HCT116 (cell line): ENCODE measurements at regions not wholly inside any gene's neighbourhood (a gene's known extent, or its start where the extent isn't known, plus 50 kb on each side); places are given as distances from the start of the nearest gene placed in this dataset.

Experiments used
- ATAC-seq: fragments of 200-7000 bp; cut with Tn5 transposase; 2 replicates; pipeline ENCODE4 v1.9.1; 2020; ENCODE audit warnings: mild to moderate bottlenecking, moderate library complexity
- BruUV-seq: library from RNA; stranded (reverse); fragments of 400-500 nt; replicated peaks from 2 replicates; lab custom pipeline; 2021; lab: Mats Ljungman, UMichigan
- CTCF ChIA-PET: fragments of 300-600 bp; sonication (Branson Sonifier 250); formaldehyde crosslinking; loops from one replicate; lab custom pipeline; 2021; ENCODE audit warnings: antibody characterized with exemption; lab: Charles Lee
- POLR2A ChIA-PET: fragments of 300-600, 350-600 bp; sonication (Branson Sonifier 250); formaldehyde crosslinking; loops from one replicate; lab custom pipeline; 2021; ENCODE audit warnings: antibody characterized with exemption; lab: Charles Lee
- RAD21 ChIA-PET, 2 experiments: fragments of 300-600 bp; sonication (Branson Sonifier 250); formaldehyde crosslinking; loops; one replicate each; lab custom pipeline; 2023; ENCODE audit warnings: low total read pairs in 2 of 2; ENCODE audit not compliant: uncharacterized antibody in 2 of 2, unreplicated experiment in 2 of 2, low non-redundant PET in 1 of 2; lab: Charles Lee
- DNase-seq: peaks from one replicate; pipeline ENCODE4 v3.0.0-alpha.2; 2010; ENCODE audit warnings: low read depth, low spot score
- H2AFZ ChIP-seq: fragments of 200-600 bp; shearing (Covaris generic), sonication (generic); 2 replicates; pipeline ENCODE4 v1.6.1; 2017; ENCODE audit warnings: low read depth, mixed run types, mixed read lengths, antibody characterized with exemption, low read length; ENCODE audit not compliant: poor library complexity, severe bottlenecking
- H3K27ac ChIP-seq: 2 replicates; pipeline ENCODE4 v1.5.1; 2012; ENCODE audit warnings: low read depth, low read length
- H3K27me3 ChIP-seq: fragments of 200-600 bp; sonication (generic); 2 replicates; pipeline ENCODE4 v1.6.1; 2016; ENCODE audit warnings: mixed run types, low read length, mixed read lengths; ENCODE audit not compliant: insufficient read depth
- H3K36me3 ChIP-seq, 2 experiments: fragments of 200-500 bp in 1 of 2; fragments of 200-600 bp in 1 of 2; sonication (Bioruptor generic) in 1 of 2; sonication (generic) in 1 of 2; 2 replicates each; pipeline versions ENCODE4 v1.5.1 to v1.6.1; 2014 to 2016; ENCODE audit warnings: low read length in 2 of 2, inconsistent platforms in 1 of 2, mixed read lengths in 1 of 2, mixed run types in 1 of 2; ENCODE audit not compliant: insufficient read depth in 2 of 2, control insufficient read depth in 1 of 2
- H3K4me1 ChIP-seq, 2 experiments: fragments of 200-600 bp in 1 of 2; sonication (generic) in 1 of 2; 2 replicates each; pipeline versions ENCODE4 v1.5.1 to v1.6.1; 2012 to 2017; ENCODE audit warnings: low read length in 2 of 2, inconsistent platforms in 1 of 2, mild to moderate bottlenecking in 1 of 2, mixed read lengths in 1 of 2, mixed run types in 1 of 2, moderate library complexity in 1 of 2; ENCODE audit not compliant: insufficient read depth in 2 of 2, control insufficient read depth in 1 of 2
- H3K4me2 ChIP-seq: fragments of 200-600 bp; sonication (generic); 2 replicates; pipeline ENCODE4 v1.6.1; 2017; ENCODE audit warnings: mixed run types, low read length, mixed read lengths
- H3K4me3 ChIP-seq, 2 experiments: fragments of 200-600 bp in 1 of 2; sonication (generic) in 1 of 2; replicated peaks in 1 of 2; 2 replicates each; pipeline ENCODE4 v1.5.1; 2011 to 2016; ENCODE audit warnings: low read length in 2 of 2, control low read depth in 1 of 2, low read depth in 1 of 2, mild to moderate bottlenecking in 1 of 2, mixed read lengths in 1 of 2, mixed run types in 1 of 2
- H3K79me2 ChIP-seq: fragments of 200-600 bp; sonication (generic); 2 replicates; pipeline ENCODE4 v1.6.1; 2017; ENCODE audit warnings: mild to moderate bottlenecking, mixed run types, low read length, moderate library complexity, mixed read lengths; ENCODE audit not compliant: insufficient read depth
- H3K9ac ChIP-seq: fragments of 200-600 bp; sonication (generic); 2 replicates; pipeline ENCODE4 v1.6.1; 2016; ENCODE audit warnings: low read length, mixed read lengths
- H3K9me2 ChIP-seq: fragments of 200-600 bp; sonication (generic), shearing (Covaris generic); 2 replicates; pipeline ENCODE4 v1.6.1; 2017; ENCODE audit warnings: mixed run types, mild to moderate bottlenecking, moderate library complexity; ENCODE audit not compliant: insufficient read depth
- H3K9me3 ChIP-seq, 2 experiments: fragments of 200-500 bp in 1 of 2; fragments of 200-600 bp in 1 of 2; sonication (Bioruptor generic) in 1 of 2; sonication (generic) in 1 of 2; 2 replicates each; pipeline ENCODE4 v1.6.1; 2014 to 2017; ENCODE audit warnings: low read length in 2 of 2, mixed read lengths in 2 of 2, inconsistent platforms in 1 of 2, low read depth in 1 of 2, mild to moderate bottlenecking in 1 of 2, mixed run types in 1 of 2, moderate library complexity in 1 of 2; ENCODE audit not compliant: control insufficient read depth in 1 of 2, insufficient read depth in 1 of 2
- H4K20me1 ChIP-seq: fragments of 200-600 bp; sonication (generic), shearing (Covaris generic); 2 replicates; pipeline ENCODE4 v1.6.1; 2017; ENCODE audit warnings: mixed run types, mild to moderate bottlenecking, moderate library complexity; ENCODE audit not compliant: insufficient read depth
- EGR1 ChIP-seq: IDR thresholded peaks from 2 replicates; pipeline ENCODE4 v1.6.1; 2012; ENCODE audit warnings: low read depth
- FOSL1 ChIP-seq: IDR thresholded peaks from 2 replicates; pipeline ENCODE4 v1.6.1; 2012; ENCODE audit warnings: low read depth
- JUND ChIP-seq: IDR thresholded peaks from 2 replicates; pipeline ENCODE4 v1.6.1; 2012
- POLR2AphosphoS5 ChIP-seq: IDR thresholded peaks from 2 replicates; pipeline ENCODE4 v1.6.1; 2011; ENCODE audit warnings: mild to moderate bottlenecking, low read depth, low read length, moderate library complexity
- SP1 ChIP-seq: IDR thresholded peaks from 2 replicates; pipeline ENCODE4 v1.6.1; 2012; ENCODE audit warnings: low read depth
- TCF7L2 ChIP-seq: IDR thresholded peaks from 2 replicates; pipeline ENCODE4 v1.7.0; 2011; ENCODE audit warnings: borderline replicate concordance, inconsistent platforms; ENCODE audit not compliant: insufficient read depth, insufficient read length; ENCODE audit errors: extremely low read depth
- YY1 ChIP-seq: IDR thresholded peaks from 2 replicates; pipeline ENCODE4 v1.6.1; 2011; ENCODE audit warnings: low read length, low read depth, moderate library complexity, mild to moderate bottlenecking; ENCODE audit not compliant: insufficient replicate concordance; ENCODE audit errors: extremely low read depth
- ZFX ChIP-seq: fragments of 450-650 bp; IDR thresholded peaks from 2 replicates; pipeline ENCODE4 v1.6.1; 2017
- ZNF274 ChIP-seq: fragments of 200-500 bp; sonication (Bioruptor generic); IDR thresholded peaks from 2 replicates; pipeline ENCODE4 v1.6.1; 2014; ENCODE audit warnings: mild to moderate bottlenecking, low read depth, low read length, inconsistent platforms
- intact Hi-C: fragments of 100-400 bp; cut with micrococcal nuclease; formaldehyde crosslinking; loops from 2 replicates; pipeline ENCODE4 v1.10.0; 2022
- TF ChIP-seq, protein P1 (sequence below): IDR thresholded peaks from 2 replicates; pipeline ENCODE4 v1.6.1; 2011; ENCODE audit warnings: mild to moderate bottlenecking, low read length, moderate library complexity; ENCODE audit not compliant: insufficient replicate concordance; ENCODE audit errors: extremely low read depth
- TF ChIP-seq, protein P2 (sequence below): IDR thresholded peaks from 2 replicates; pipeline ENCODE4 v1.6.1; 2012

DNA sequence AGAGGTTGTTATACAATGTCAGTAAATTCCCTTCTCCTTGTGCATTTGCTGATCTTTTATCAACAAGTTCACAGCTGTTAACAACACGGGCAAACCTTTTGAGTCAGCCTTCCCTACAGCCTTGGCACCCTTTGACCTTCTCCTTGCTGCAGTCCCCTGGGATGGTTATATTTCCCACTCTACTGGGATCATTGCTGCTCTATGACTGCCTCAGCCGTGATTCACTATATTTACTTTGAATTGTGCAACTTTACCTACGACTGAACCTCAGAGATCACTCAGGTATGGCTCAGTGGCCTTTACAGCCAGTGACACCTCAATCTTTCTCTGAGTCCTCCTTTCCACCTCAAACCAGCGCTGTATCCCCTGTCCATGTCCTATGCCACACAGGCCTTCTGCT, 1293.3 kb downstream of the EPHA7 start:
- TF ChIP-seq SP1 (no peak), TCF7L2 (no peak), ZFX (no peak), EGR1 (no peak), POLR2AphosphoS5 (no peak), ZNF274 (no peak), FOSL1 (no peak), YY1 (no peak), JUND (no peak)
- TF ChIP-seq, protein P1, sequence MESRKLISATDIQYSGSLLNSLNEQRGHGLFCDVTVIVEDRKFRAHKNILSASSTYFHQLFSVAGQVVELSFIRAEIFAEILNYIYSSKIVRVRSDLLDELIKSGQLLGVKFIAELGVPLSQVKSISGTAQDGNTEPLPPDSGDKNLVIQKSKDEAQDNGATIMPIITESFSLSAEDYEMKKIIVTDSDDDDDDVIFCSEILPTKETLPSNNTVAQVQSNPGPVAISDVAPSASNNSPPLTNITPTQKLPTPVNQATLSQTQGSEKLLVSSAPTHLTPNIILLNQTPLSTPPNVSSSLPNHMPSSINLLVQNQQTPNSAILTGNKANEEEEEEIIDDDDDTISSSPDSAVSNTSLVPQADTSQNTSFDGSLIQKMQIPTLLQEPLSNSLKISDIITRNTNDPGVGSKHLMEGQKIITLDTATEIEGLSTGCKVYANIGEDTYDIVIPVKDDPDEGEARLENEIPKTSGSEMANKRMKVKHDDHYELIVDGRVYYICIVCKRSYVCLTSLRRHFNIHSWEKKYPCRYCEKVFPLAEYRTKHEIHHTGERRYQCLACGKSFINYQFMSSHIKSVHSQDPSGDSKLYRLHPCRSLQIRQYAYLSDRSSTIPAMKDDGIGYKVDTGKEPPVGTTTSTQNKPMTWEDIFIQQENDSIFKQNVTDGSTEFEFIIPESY: no peak
- TF ChIP-seq, protein P2, sequence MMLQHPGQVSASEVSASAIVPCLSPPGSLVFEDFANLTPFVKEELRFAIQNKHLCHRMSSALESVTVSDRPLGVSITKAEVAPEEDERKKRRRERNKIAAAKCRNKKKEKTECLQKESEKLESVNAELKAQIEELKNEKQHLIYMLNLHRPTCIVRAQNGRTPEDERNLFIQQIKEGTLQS: no peak
- Histone ChIP-seq H4K20me1 (no peaks in the 10 kb centered on the region), H3K27ac (no peak overlapping the region), H3K9me2 (no peaks in the 10 kb centered on the region), H3K4me1 (no peaks in the 10 kb centered on the region), H2AFZ (no peak overlapping the region), H3K9ac (no peak overlapping the region), H3K9me3 (peaks cover 7 to 20% of the 10 kb centered on the region in 2 experiments; a peak in 2 of 4 replicates), H3K79me2 (no peaks in the 10 kb centered on the region), H3K27me3 (no peaks in the 10 kb centered on the region), H3K4me3 (no peak overlapping the region), H3K4me2 (no peak overlapping the region), H3K36me3 (no peaks in the 10 kb centered on the region)
- CTCF ChIA-PET: no interaction called here
- no TSS peak for BruUV-seq
- POLR2A ChIA-PET: no interaction called here
- ATAC-seq (no peak), DNase-seq (no peak)
- RAD21 ChIA-PET: no interaction called here
- intact Hi-C loops: no loop called here
